Activated T-cell treated with anti-CD3 and anti-CD28 coated beads, Interleukin-2, amount 50 U/mL, for 4 hours (primary cell): ENCODE measurements at regions not wholly inside any gene's neighbourhood (a gene's known extent, or its start where the extent isn't known, plus 50 kb on each side); places are given as distances from the start of the nearest gene placed in this dataset.

Experiments used
- ATAC-seq, 2 donors: fragments of 200-7000 bp; cut with Tn5 transposase; one replicate each; pipeline ENCODE4 v1.10.0; 2021
- DNase-seq: peaks from one replicate; pipeline ENCODE4 v3.0.0-alpha.2; 2020
- H3K27me3 Mint-ChIP-seq: one replicate; pipeline ENCODE4 v1.8.0; 2021; ENCODE audit warnings: low read depth, mixed read lengths
- H3K36me3 Mint-ChIP-seq: one replicate; pipeline ENCODE4 v1.8.0; 2022; ENCODE audit warnings: mixed read lengths; ENCODE audit not compliant: insufficient read depth
- H3K4me1 Mint-ChIP-seq: one replicate; pipeline ENCODE4 v1.8.0; 2021; ENCODE audit warnings: low read depth, mixed read lengths
- H3K4me3 Mint-ChIP-seq: one replicate; pipeline ENCODE4 v1.8.0; 2021; ENCODE audit warnings: mild to moderate bottlenecking, moderate library complexity, mixed read lengths
- H3K9me3 Mint-ChIP-seq: one replicate; pipeline ENCODE4 v1.8.0; 2021; ENCODE audit warnings: mixed read lengths

DNA sequence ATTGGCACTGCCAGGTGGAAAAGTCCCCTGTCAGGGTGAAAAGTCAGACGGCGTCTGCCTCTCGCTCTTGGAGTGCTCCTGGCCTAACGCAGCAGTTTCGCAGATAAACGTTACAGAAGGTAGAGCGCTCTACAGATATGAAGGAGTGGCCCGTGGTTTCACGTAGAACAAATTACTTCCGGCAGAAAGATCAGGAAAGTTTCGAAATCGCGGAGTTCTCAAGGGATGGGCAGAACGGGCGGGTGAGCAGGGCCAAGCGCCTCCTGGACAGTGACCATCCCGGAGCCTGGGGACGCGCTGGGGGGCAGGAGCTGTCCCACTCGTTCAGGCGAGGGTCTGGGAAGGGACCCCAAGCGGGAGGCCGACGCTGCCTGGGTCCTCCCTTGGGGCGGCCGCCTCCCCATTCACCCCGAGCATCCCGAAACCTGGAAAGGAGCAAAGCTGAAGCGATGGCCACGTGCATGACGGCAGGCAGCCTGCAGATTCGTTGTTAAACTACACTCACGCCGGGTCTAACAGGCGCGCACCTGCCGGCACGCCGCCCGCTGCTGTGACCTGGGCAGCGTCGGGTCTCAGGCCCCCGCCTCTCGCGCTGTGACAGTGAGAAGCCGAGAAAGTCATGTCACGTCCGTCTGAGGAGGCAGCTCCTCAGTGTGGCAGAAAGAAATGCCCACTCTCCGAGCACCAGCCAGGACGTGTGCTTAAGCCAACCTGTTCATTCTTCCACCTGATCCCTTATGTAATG is 122.9 kb upstream of the SALL3 start:
- Mint-ChIP-seq H3K4me1 (no peaks in the 10 kb centered on the region), H3K4me3 (no peak overlapping the region), H3K36me3 (no peaks in the 10 kb centered on the region), H3K9me3 (peaks cover 10% of the 10 kb centered on the region), H3K27me3 (peaks cover 13% of the 10 kb centered on the region)
- DNase-seq, result no peak
- ATAC-seq, result no peak

GRCh38 chr18:78857314-78858150 is 122.1 kb upstream of the SALL3 start:
- Mint-ChIP-seq H3K36me3 (no peaks in the 10 kb centered on the region), H3K9me3 (peaks cover 10% of the 10 kb centered on the region), H3K4me3 (no peak overlapping the region), H3K27me3 (peaks cover 14% of the 10 kb centered on the region), H3K4me1 (no peaks in the 10 kb centered on the region)
- no peak for ATAC-seq
- DNase-seq, result no peak

GRCh38 chr18:78859686-78860085 is 119.9 kb upstream of the SALL3 start:
- H3K4me1 Mint-ChIP-seq, result no peaks in the 10 kb centered on the region
- ATAC-seq, result no peak
- H3K36me3 Mint-ChIP-seq, result no peaks in the 10 kb centered on the region
- no peak for DNase-seq
- no peak overlapping the region for H3K4me3 Mint-ChIP-seq
- H3K27me3 Mint-ChIP-seq, result peaks cover 18% of the 10 kb centered on the region
- peaks cover 3% of the 10 kb centered on the region for H3K9me3 Mint-ChIP-seq

- no peaks in the 10 kb centered on the region for H3K4me1 Mint-ChIP-seq
- DNase-seq (no peak), ATAC-seq (no peak)
- no peaks in the 10 kb centered on the region for H3K9me3 Mint-ChIP-seq
- H3K27me3 Mint-ChIP-seq, result peaks cover 17% of the 10 kb centered on the region
- no peak overlapping the region for H3K4me3 Mint-ChIP-seq
- H3K36me3 Mint-ChIP-seq, result no peaks in the 10 kb centered on the region
These were observed 119.5 kb upstream of the SALL3 start for GRCh38 chr18:78860117-78860516.

DNA sequence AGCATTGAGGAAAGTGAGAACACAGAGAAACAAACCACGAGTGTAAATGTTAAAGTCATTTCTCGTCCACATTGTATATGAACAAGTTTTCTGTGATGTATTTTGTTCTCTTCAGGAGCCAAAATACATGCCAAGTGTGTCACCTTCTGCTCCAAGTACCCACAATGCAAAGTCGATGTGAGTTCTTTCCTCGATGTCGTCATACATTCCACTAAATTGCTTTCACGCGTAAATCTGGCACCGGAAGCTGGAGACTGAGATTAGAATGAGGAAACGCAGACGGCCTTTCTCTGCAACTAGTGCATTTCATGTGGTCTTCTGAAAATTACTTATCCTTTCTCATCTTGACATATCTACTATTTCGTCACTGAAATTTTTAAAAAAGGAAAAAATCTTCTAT is 118.5 kb upstream of the SALL3 start:
- Mint-ChIP-seq H3K4me1 (no peaks in the 10 kb centered on the region), H3K9me3 (no peaks in the 10 kb centered on the region), H3K27me3 (peaks cover 17% of the 10 kb centered on the region), H3K36me3 (no peaks in the 10 kb centered on the region), H3K4me3 (no peak overlapping the region)
- ATAC-seq, result no peak
- no peak for DNase-seq

DNA sequence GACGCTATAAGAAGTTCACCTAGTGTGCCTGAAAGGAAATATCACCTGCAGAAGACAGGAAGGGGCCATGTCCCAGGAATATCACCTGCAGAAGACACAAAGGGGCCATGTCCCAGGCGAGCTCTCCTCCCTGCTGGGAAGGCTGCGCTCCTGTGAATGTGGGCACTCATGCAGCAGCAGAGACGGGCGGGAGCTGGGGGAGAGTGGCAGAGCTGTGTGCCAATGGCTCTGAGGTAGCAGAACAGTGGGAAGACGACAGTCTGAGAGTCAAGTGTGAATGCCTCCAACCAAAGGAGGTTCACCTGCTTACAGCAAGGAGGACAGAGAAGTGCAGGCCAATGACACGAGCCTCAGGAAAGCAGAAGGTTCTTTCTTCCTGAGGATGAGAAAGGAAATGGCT is 117.9 kb upstream of the SALL3 start:
- Mint-ChIP-seq H3K27me3 (peaks cover 17% of the 10 kb centered on the region), H3K4me3 (no peak overlapping the region), H3K4me1 (no peaks in the 10 kb centered on the region), H3K9me3 (no peaks in the 10 kb centered on the region), H3K36me3 (no peaks in the 10 kb centered on the region)
- DNase-seq, result no peak
- ATAC-seq, result no peak

DNA sequence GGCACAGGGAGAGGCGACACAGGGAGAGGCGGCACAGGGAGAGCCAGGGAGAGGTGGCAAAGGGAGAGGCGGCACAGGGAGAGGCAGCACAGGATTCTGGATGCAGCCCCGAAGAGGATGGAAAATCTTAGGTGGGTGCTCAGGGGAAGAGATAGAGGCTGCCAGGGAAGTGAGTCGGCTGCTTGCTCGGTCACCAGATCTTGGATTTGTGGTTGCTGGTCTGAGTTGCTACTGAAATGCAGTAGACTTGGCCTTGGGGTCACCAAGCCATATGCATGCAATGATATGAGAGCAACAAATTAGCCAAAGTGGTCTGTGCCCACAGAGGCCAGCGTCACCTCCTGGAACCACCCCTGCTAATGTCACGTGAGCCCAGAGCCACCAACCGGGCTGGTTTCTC is 117.2 kb upstream of the SALL3 start:
- ATAC-seq, result no peak
- H3K36me3 Mint-ChIP-seq, result no peaks in the 10 kb centered on the region
- peaks cover 17% of the 10 kb centered on the region for H3K27me3 Mint-ChIP-seq
- no peak overlapping the region for H3K4me3 Mint-ChIP-seq
- no peak for DNase-seq
- no peaks in the 10 kb centered on the region for H3K4me1 Mint-ChIP-seq
- H3K9me3 Mint-ChIP-seq, result no peaks in the 10 kb centered on the region

DNA sequence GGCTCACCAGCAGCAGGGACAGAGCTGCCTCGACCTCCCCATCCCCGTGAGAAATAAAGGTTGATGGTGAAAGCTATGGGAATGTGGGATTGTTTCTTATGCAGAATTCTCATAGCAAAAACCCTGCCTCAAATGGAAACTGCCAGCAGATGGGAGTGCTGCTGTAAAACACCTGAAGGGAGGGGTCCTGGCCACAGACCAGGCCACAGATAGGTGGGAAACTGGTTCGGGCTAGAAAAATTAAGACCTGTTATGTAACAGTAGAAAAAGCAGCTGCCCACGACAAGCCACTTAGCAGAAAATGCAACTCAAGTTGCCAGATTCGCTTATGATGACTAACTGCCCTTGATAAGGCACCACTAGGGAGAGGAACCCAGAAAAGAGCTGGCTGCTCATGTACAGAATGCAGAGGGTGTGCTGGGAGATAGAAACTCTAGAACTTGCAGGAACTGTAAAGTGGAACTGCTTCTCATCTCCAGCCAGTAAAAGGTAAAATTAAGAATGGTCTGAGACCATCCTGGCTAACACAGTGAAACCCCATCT is 114.5 kb upstream of the SALL3 start:
- Mint-ChIP-seq H3K4me3 (no peak overlapping the region), H3K36me3 (no peaks in the 10 kb centered on the region), H3K9me3 (no peaks in the 10 kb centered on the region), H3K4me1 (no peaks in the 10 kb centered on the region), H3K27me3 (peaks cover 17% of the 10 kb centered on the region)
- DNase-seq (no peak), ATAC-seq (no peak)

GRCh38 chr18:78865771-78866310 is 113.8 kb upstream of the SALL3 start:
- Mint-ChIP-seq H3K4me3 (no peak overlapping the region), H3K36me3 (no peaks in the 10 kb centered on the region), H3K9me3 (no peaks in the 10 kb centered on the region), H3K4me1 (no peaks in the 10 kb centered on the region), H3K27me3 (peaks cover 12% of the 10 kb centered on the region)
- ATAC-seq (no peak), DNase-seq (no peak)

DNA sequence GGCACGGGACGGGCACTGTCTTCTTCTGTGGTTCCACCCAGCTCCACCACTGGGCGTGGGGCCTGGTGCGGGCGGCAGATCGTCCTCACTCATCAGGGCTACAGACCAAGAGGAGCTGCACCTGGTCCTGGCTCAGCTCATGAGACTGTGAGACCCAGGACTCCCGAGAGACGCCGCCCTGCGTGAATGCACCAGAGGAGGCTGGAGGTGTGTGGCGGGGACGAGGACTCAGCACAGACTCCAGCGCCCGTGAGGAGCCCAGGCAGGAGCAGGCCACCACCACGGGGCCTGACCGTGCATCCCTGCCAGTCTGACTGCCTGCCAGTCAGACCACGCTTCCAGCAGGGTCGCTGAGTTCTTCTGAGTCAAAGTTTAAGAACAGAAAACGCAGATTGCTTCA is 112.5 kb upstream of the SALL3 start:
- ATAC-seq (no peak), DNase-seq (no peak)
- Mint-ChIP-seq H3K4me3 (no peak overlapping the region), H3K9me3 (no peaks in the 10 kb centered on the region), H3K36me3 (no peaks in the 10 kb centered on the region), H3K27me3 (peaks cover 12% of the 10 kb centered on the region), H3K4me1 (no peaks in the 10 kb centered on the region)

DNA sequence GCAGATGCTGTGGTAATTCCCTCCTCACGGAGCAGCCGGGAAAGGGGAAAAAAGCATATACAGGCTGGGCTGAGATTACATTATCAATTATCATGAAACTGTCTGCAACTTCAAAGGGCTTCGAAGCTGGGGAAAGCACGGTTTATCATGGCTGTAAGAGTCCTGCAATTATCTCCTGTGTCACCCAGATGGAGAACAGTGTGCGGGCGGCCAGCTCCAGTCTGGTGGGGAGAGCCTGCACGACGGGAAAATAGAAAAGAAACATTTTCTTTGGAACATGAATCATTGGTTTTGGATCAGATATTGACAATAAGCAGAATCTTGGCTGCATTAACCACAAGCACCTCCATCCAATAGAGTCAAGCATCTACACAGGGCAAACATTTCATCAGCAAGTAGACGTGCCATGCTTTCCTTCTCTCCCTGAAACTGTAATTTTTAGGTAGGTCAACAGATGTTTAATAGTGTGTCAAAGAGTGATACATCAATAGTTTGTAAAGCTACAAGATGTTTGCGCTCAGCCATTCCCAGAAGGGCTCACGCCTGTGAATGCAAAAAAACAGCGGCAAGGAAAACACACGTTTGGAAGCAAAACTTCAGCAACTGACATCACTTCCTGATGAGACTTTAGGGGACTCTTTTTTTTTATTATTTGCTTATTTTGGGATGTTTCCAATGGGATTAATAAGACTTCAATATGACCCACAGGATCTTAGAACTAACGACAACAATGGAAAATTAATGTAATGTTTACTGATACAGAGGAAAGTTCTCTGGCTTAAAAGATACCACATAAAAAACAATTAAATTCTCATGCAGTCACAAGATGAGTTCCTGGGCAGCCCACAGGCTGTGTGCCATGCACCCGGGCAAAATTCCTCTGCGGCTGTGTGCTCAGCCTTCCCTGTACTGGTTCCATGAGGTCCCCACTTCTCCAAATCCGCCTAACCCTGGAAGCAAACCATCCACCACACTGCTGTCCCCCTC is 111.0 kb upstream of the SALL3 start:
- Mint-ChIP-seq H3K4me3 (no peak overlapping the region), H3K9me3 (no peaks in the 10 kb centered on the region), H3K27me3 (peaks cover 12% of the 10 kb centered on the region), H3K4me1 (no peaks in the 10 kb centered on the region), H3K36me3 (no peaks in the 10 kb centered on the region)
- ATAC-seq, result no peak
- no peak for DNase-seq

DNA sequence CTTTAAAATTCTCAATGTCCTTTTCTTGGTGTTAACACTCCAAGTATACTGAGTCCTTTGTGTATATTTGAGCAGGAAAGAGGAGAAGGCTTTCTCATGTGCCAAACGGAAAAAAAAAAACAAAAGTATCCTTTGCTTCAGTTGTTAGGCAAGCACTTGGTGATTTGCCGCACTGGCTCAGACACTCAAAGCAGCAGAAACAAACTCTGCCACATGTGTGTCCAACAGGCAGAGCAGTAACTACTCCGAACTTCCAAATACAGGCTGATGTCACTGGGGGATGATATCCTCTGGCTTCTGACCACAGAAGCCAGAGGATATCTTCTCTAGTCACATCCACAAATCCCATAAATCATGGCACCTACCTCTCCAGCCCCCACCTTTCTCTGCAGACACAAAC is 108.0 kb upstream of the SALL3 start:
- Mint-ChIP-seq H3K4me3 (no peak overlapping the region), H3K4me1 (no peaks in the 10 kb centered on the region), H3K36me3 (no peaks in the 10 kb centered on the region), H3K27me3 (peaks cover 13% of the 10 kb centered on the region), H3K9me3 (no peaks in the 10 kb centered on the region)
- no peak for DNase-seq
- ATAC-seq, result no peak

DNA sequence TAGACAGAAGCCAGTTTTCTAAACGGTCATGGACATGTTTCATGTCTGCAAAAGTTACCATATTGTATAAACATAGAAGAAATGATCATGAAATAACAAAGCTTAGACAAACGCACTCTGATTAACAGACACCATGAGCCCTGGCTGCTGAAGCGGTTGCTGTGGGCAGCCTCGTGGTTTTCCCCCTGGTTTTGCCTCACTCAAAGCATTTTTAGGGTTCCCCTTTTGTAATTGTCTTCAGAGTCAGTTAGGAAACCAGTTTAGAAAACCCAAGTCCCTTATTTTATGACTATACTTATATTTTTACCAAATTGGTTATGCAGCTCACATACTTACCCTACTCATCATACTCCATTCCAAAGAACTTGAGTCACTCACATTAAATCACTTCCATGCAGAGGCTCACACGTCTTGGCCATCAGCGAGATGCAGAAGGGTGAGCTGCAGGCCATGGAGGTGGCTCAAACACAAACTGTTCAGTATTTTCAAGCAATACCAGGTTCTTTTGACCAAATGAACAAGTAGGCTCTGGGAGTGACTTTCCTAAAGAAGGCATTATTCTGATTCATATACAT is 105.6 kb upstream of the SALL3 start:
- no peaks in the 10 kb centered on the region for H3K4me1 Mint-ChIP-seq
- ATAC-seq (no peak), DNase-seq (no peak)
- no peaks in the 10 kb centered on the region for H3K9me3 Mint-ChIP-seq
- peaks cover 18% of the 10 kb centered on the region for H3K27me3 Mint-ChIP-seq
- H3K4me3 Mint-ChIP-seq, result no peak overlapping the region
- no peaks in the 10 kb centered on the region for H3K36me3 Mint-ChIP-seq
